GM12892 (cell line): ENCODE measurements at regions not wholly inside any gene's neighbourhood (a gene's known extent, or its start where the extent isn't known, plus 50 kb on each side); places are given as distances from the start of the nearest gene placed in this dataset.

Experiments used
- POLR2A ChIP-seq: IDR thresholded peaks from 2 replicates; pipeline ENCODE4 v1.6.1; 2011; ENCODE audit warnings: low read depth, low read length, control low read depth
- POLR2AphosphoS5 ChIP-seq: IDR thresholded peaks from 2 replicates; pipeline ENCODE4 v1.6.1; 2011; ENCODE audit warnings: low read depth, low read length, control low read depth
- TAF1 ChIP-seq: IDR thresholded peaks from 2 replicates; pipeline ENCODE4 v1.6.1; 2011; ENCODE audit warnings: low read depth, mild to moderate bottlenecking, control low read depth, low read length, borderline replicate concordance

DNA sequence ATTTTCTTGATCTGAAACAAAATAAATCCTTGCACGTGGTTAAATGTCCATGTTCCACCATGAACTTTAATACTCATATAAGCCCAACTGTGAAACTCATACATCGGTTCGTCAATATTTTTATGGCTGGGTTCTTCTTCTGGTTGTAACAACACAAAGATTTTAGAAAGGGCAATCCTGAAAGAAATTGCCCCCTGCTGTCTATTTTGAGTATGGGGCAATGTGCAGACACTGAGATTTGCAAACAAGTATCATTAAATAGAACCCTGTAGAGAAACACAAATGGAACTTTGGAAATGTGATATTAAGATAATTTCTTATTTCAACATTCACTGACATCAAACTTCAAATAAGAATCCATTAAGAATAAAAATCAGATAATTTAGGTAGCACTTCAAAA lies 80.2 kb upstream of the PHACTR1 start:
- no peak for TF ChIP-seq POLR2A
- no peak for TF ChIP-seq TAF1
- TF ChIP-seq POLR2AphosphoS5: no peak
